GM13976 (cell line): ENCODE measurements at regions not wholly inside any gene's neighbourhood (a gene's known extent, or its start where the extent isn't known, plus 50 kb on each side); places are given as distances from the start of the nearest gene placed in this dataset.

Experiments
- DNase-seq: peaks from one replicate; pipeline ENCODE4 v3.0.0; 2012; ENCODE audit warnings: low spot score
- CTCF ChIP-seq: IDR thresholded peaks from 2 replicates; pipeline ENCODE4 v1.5.1; 2012; ENCODE audit warnings: borderline replicate concordance, mild to moderate bottlenecking; ENCODE audit not compliant: insufficient read depth; ENCODE audit errors: extremely low read depth, missing control alignments, control extremely low read depth
- in situ Hi-C: fragments of 300-500 bp; cut with MboI; formaldehyde crosslinking; loops from one replicate; pipeline ENCODE4 v1.12.0; 2022; ENCODE audit warnings: low sequenced_read_pairs, mixed read lengths, inconsistent platforms; ENCODE audit not compliant: unreplicated experiment

GRCh38 chr3:69542089-69542804 is 156.4 kb upstream of the FRMD4B start:
- in situ Hi-C loops = no loop called here

GRCh38 chr3:69541711-69542088 is 155.8 kb upstream of the FRMD4B start:
- TF ChIP-seq CTCF = no peak
- in situ Hi-C loops = no loop called here
- DNase-seq = peak; percentile 26

More at GRCh38 chr3:69542089-69542804, 156.4 kb upstream of the FRMD4B start:
- TF ChIP-seq CTCF = no peak
- DNase-seq = peak; percentile 23

GRCh38 chr3:69540706-69541581 is 155.1 kb upstream of the FRMD4B start:
- in situ Hi-C loops = no loop called here
- no peak for TF ChIP-seq CTCF
- DNase-seq = no peak

- in situ Hi-C loops = no loop called here
- TF ChIP-seq CTCF = no peak
Measured at GRCh38 chr3:69539134-69539533, 153.2 kb upstream of the FRMD4B start.

GRCh38 chr3:69538281-69538680 is 152.4 kb upstream of the FRMD4B start:
- in situ Hi-C loops = no loop called here

More at GRCh38 chr3:69539134-69539533, 153.2 kb upstream of the FRMD4B start:
- no peak for DNase-seq

More at GRCh38 chr3:69538281-69538680, 152.4 kb upstream of the FRMD4B start:
- no peak for TF ChIP-seq CTCF
- DNase-seq = no peak
